ENCODE measurements at regions not wholly inside any gene's neighbourhood (a gene's known extent, or its start where the extent isn't known, plus 50 kb on each side); places are given as distances from the start of the nearest gene placed in this dataset.
"Not testable (repeated sequence)": the region's sequence is repeated elsewhere in the genome, so short reads cannot be mapped to it uniquely, and the experiment has no call there.

GRCh38 chr20:7776148-7776547 is 164.1 kb downstream of the HAO1 start:
- no peaks in the 10 kb centered on the region for H3K36me3 ChIP-seq
- no peak for DNase-seq (ENCODE audit: low spot score)
- H3K4me1 ChIP-seq (replicated peaks): no peaks in the 10 kb centered on the region
- no peak overlapping the region for H3K27ac ChIP-seq
- H3K27me3 ChIP-seq (replicated peaks; ENCODE audit: insufficient read depth): no peaks in the 10 kb centered on the region
- intact Hi-C loops (cut with DNase I): no loop called here
- H3K9me3 ChIP-seq: no peaks in the 10 kb centered on the region
- H3K4me3 ChIP-seq: no peak overlapping the region
- TF ChIP-seq, protein P1, sequence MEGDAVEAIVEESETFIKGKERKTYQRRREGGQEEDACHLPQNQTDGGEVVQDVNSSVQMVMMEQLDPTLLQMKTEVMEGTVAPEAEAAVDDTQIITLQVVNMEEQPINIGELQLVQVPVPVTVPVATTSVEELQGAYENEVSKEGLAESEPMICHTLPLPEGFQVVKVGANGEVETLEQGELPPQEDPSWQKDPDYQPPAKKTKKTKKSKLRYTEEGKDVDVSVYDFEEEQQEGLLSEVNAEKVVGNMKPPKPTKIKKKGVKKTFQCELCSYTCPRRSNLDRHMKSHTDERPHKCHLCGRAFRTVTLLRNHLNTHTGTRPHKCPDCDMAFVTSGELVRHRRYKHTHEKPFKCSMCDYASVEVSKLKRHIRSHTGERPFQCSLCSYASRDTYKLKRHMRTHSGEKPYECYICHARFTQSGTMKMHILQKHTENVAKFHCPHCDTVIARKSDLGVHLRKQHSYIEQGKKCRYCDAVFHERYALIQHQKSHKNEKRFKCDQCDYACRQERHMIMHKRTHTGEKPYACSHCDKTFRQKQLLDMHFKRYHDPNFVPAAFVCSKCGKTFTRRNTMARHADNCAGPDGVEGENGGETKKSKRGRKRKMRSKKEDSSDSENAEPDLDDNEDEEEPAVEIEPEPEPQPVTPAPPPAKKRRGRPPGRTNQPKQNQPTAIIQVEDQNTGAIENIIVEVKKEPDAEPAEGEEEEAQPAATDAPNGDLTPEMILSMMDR (IDR thresholded peaks at IDR 0.05): no peak
- TF ChIP-seq POLR2A (IDR thresholded peaks at IDR 0.05) (no peak), POLR2AphosphoS5 (IDR thresholded peaks at IDR 0.05) (no peak)
- WGBS: 93% methylated on average over 2 of the region's 2 CpGs

DNA sequence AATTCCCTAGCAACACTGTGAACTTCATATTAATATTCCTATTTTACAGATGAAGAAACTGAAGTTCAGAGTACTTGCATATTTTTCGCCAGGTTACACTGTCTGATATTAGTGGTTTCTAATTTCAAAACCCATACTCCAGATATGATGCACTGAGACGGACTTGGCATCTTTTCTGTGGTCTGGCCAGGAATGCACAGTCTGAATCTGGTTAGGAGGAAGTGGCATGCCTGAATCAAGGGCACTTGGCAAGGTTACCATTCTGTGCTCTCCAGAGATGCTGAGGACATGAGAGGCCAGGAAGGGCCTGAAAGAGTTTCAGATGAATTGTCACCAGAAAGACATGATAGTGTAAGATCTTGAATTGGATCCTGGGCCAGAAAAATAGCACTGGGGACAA is 150.1 kb downstream of the HAO1 start:
- intact Hi-C loops (cut with DNase I): no loop called here
- H3K27ac ChIP-seq: no peak overlapping the region
- 75% methylated on average over 2 of the region's 2 CpGs for WGBS
- no peaks in the 10 kb centered on the region for H3K9me3 ChIP-seq
- DNase-seq (ENCODE audit: low spot score): no peak
- no peaks in the 10 kb centered on the region for H3K27me3 ChIP-seq (replicated peaks; ENCODE audit: insufficient read depth)
- TF ChIP-seq POLR2A (IDR thresholded peaks at IDR 0.05): no peak
- no peak for TF ChIP-seq POLR2AphosphoS5 (IDR thresholded peaks at IDR 0.05)
- TF ChIP-seq, protein P1 (IDR thresholded peaks at IDR 0.05): no peak
- H3K36me3 ChIP-seq: no peaks in the 10 kb centered on the region
- H3K4me3 ChIP-seq: no peak overlapping the region
- no peaks in the 10 kb centered on the region for H3K4me1 ChIP-seq (replicated peaks)

DNA sequence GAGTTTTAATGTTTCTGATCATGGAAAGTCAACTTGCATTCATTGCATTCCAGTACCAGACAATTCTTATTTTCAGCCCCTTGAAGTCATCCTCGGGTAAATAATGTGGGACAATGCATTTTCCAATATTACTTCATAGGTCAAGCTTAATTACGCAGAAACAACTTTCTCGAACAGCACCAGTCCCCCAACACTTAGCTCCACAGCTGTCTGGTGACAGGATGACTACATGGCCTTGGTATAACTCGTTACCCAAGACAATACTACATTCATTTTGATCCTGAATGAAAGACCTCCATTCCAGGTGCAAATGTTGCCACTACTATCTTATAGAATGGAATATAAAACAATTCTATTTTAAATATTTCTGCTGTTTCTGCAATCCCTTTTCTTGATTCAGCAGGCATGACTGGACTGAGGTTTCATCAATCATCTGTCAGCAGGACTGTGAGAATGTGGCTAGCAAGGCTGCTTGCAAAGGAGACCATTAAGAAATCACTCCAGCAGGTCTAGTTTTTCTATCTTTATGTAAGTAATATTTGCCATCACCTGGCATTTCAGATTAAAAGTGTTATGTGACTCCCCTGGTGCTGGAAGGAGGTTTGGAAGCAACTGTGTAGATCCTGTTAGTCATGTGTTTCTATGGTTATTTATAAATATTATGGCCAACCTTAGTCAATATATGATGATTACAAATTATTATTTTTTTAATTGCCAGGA is 147.9 kb downstream of the HAO1 start:
- Histone ChIP-seq H3K9me3 (no peaks in the 10 kb centered on the region), H3K27me3 (replicated peaks; ENCODE audit: insufficient read depth) (no peaks in the 10 kb centered on the region), H3K36me3 (no peaks in the 10 kb centered on the region), H3K27ac (no peak overlapping the region), H3K4me1 (replicated peaks) (no peaks in the 10 kb centered on the region), H3K4me3 (no peak overlapping the region)
- 84% methylated on average over 4 of the region's 4 CpGs for WGBS
- TF ChIP-seq POLR2AphosphoS5 (IDR thresholded peaks at IDR 0.05): no peak
- TF ChIP-seq POLR2A (IDR thresholded peaks at IDR 0.05): no peak
- TF ChIP-seq, protein P1 (IDR thresholded peaks at IDR 0.05): no peak
- intact Hi-C loops (cut with DNase I): no loop called here
- DNase-seq (ENCODE audit: low spot score): no peak

GRCh38 chr20:7798176-7798575 is 142.1 kb downstream of the HAO1 start:
- H3K9me3 ChIP-seq: no peaks in the 10 kb centered on the region
- no peak for DNase-seq (ENCODE audit: low spot score)
- no peaks in the 10 kb centered on the region for H3K4me1 ChIP-seq (replicated peaks)
- no peak overlapping the region for H3K4me3 ChIP-seq
- no peak overlapping the region for H3K27ac ChIP-seq
- no peaks in the 10 kb centered on the region for H3K36me3 ChIP-seq
- H3K27me3 ChIP-seq (replicated peaks; ENCODE audit: insufficient read depth): no peaks in the 10 kb centered on the region
- intact Hi-C loops (cut with DNase I): no loop called here
- TF ChIP-seq, protein P1 (IDR thresholded peaks at IDR 0.05): no peak
- no peak for TF ChIP-seq POLR2A (IDR thresholded peaks at IDR 0.05)
- TF ChIP-seq POLR2AphosphoS5 (IDR thresholded peaks at IDR 0.05): no peak

GRCh38 chr20:7799862-7800261 is 140.4 kb downstream of the HAO1 start:
- TF ChIP-seq, protein P1 (IDR thresholded peaks at IDR 0.05): no peak
- TF ChIP-seq POLR2A (IDR thresholded peaks at IDR 0.05) (no peak), POLR2AphosphoS5 (IDR thresholded peaks at IDR 0.05) (no peak)
- no peak for DNase-seq (ENCODE audit: low spot score)
- no peak overlapping the region for H3K27ac ChIP-seq
- intact Hi-C loops (cut with DNase I): no loop called here
- H3K27me3 ChIP-seq (replicated peaks; ENCODE audit: insufficient read depth): no peaks in the 10 kb centered on the region
- no peak overlapping the region for H3K4me3 ChIP-seq
- H3K4me1 ChIP-seq (replicated peaks): no peaks in the 10 kb centered on the region
- no peaks in the 10 kb centered on the region for H3K9me3 ChIP-seq
- no peaks in the 10 kb centered on the region for H3K36me3 ChIP-seq
- 30% methylated on average over 1 of the region's 1 CpG for WGBS

- DNase-seq (ENCODE audit: low spot score): not testable (repeated sequence)
- 81% methylated on average over 41 of the region's 52 CpGs for WGBS
Measured at GRCh38 chr20:7803411-7804151, 136.7 kb downstream of the HAO1 start.

More at GRCh38 chr20:7803411-7804151, 136.7 kb downstream of the HAO1 start:
- H3K9me3 ChIP-seq; H3K27me3 ChIP-seq (replicated peaks; ENCODE audit: insufficient read depth); intact Hi-C loops (cut with DNase I); H3K4me3 ChIP-seq; H3K4me1 ChIP-seq (replicated peaks); H3K27ac ChIP-seq; H3K36me3 ChIP-seq: not testable (repeated sequence)
